Endothelial cell (in vitro differentiated cells): ENCODE measurements at regions not wholly inside any gene's neighbourhood (a gene's known extent, or its start where the extent isn't known, plus 50 kb on each side); places are given as distances from the start of the nearest gene placed in this dataset.
"Not testable (repeated sequence)": the region's sequence is repeated elsewhere in the genome, so short reads cannot be mapped to it uniquely, and the experiment has no call there.

Experiments used
- DNase-seq: peaks from one replicate; pipeline ENCODE4 v3.0.0; 2021; ENCODE audit warnings: low spot score
- H3K27ac Mint-ChIP-seq: one replicate; pipeline ENCODE4 v1.8.0; 2021; ENCODE audit warnings: mixed read lengths, inconsistent platforms; ENCODE audit not compliant: unreplicated experiment
- H3K27me3 Mint-ChIP-seq: one replicate; pipeline ENCODE4 v1.8.0; 2021; ENCODE audit warnings: mild to moderate bottlenecking, moderate library complexity, mixed read lengths, inconsistent platforms; ENCODE audit not compliant: unreplicated experiment
- H3K36me3 Mint-ChIP-seq: one replicate; pipeline ENCODE4 v1.8.0; 2021; ENCODE audit warnings: mild to moderate bottlenecking, low read depth, mixed read lengths, inconsistent platforms; ENCODE audit not compliant: unreplicated experiment
- H3K4me1 Mint-ChIP-seq: one replicate; pipeline ENCODE4 v1.8.0; 2021; ENCODE audit warnings: mild to moderate bottlenecking, mixed read lengths, inconsistent platforms; ENCODE audit not compliant: unreplicated experiment
- H3K4me3 Mint-ChIP-seq: one replicate; pipeline ENCODE4 v1.8.0; 2021; ENCODE audit warnings: mild to moderate bottlenecking, mixed read lengths, inconsistent platforms; ENCODE audit not compliant: unreplicated experiment
- H3K9me3 Mint-ChIP-seq: one replicate; pipeline ENCODE4 v1.8.0; 2021; ENCODE audit warnings: mixed read lengths, inconsistent platforms; ENCODE audit not compliant: unreplicated experiment
- TF ChIP-seq, protein P1 (sequence below): fragments of 200-600 bp; sonication (generic); IDR thresholded peaks from one replicate; pipeline ENCODE4 v1.5.0; 2021; ENCODE audit warnings: antibody characterized with exemption; ENCODE audit not compliant: unreplicated experiment

DNA sequence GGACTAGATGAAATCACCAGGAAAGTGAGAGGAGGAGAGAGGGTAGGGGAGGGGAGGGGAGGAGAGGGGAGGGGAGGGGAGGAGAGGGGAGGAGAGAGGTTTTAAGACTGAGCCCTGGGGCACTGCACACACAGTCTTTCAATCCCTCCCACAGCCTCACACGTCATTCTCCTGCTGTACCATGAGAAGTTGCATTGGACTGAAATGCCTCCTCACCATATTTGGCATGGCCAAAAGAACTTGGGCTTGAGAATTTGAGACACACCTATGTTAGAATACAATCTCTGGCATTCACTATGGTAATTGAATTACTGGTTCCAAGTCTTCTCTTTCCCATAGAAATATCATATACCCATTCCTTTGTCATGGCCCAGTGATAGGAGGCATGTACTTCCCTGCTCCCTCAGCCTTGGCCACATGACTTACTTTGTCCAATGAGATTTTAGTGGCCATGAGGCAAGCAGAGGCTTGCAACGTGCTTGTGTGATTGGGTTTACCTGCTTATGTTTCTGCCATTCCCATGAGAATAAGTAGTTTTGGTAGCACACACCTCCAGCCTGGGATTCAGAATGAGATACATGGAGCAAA, 133.3 kb upstream of the SMARCA2 start:
- H3K27ac Mint-ChIP-seq, result no peak overlapping the region
- no peaks in the 10 kb centered on the region for H3K36me3 Mint-ChIP-seq
- H3K9me3 Mint-ChIP-seq, result no peaks in the 10 kb centered on the region
- TF ChIP-seq, protein P1, sequence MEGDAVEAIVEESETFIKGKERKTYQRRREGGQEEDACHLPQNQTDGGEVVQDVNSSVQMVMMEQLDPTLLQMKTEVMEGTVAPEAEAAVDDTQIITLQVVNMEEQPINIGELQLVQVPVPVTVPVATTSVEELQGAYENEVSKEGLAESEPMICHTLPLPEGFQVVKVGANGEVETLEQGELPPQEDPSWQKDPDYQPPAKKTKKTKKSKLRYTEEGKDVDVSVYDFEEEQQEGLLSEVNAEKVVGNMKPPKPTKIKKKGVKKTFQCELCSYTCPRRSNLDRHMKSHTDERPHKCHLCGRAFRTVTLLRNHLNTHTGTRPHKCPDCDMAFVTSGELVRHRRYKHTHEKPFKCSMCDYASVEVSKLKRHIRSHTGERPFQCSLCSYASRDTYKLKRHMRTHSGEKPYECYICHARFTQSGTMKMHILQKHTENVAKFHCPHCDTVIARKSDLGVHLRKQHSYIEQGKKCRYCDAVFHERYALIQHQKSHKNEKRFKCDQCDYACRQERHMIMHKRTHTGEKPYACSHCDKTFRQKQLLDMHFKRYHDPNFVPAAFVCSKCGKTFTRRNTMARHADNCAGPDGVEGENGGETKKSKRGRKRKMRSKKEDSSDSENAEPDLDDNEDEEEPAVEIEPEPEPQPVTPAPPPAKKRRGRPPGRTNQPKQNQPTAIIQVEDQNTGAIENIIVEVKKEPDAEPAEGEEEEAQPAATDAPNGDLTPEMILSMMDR, result no peak
- H3K4me1 Mint-ChIP-seq, result no peaks in the 10 kb centered on the region
- H3K27me3 Mint-ChIP-seq, result no peaks in the 10 kb centered on the region
- no peak overlapping the region for H3K4me3 Mint-ChIP-seq
- DNase-seq, result no peak

DNA sequence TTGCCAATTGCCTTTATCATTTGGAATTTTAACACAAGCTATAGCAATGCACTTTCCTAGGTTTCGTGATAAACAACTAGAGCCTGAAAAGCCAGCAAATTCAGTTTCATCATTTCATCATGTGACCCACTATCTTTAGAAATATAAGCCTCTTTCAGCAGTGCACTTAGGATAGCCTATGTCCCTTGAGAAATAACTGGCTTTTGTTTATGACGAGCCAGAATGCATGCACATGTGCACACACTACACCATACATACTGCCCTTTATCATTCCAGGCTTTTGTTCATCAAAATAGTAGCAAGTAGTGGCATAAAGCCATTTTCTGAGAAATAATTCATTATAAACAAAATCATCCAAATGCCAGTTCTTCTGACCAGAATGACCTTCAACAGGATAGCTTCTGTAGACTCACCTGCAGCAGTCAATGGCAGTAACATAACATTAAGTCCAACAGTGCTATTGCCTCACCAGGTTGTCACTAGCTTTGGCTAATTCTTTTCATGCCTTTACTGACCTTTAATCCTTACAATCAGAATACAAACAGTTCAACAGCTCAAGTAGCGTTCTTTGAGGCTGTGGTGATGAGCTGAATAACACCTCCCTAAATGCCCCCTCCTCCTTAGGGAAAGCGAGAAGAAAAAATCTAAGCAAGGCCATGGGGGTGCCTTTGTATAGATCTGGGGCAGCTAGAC, 132.3 kb upstream of the SMARCA2 start:
- Mint-ChIP-seq H3K4me3 (no peak overlapping the region), H3K36me3 (no peaks in the 10 kb centered on the region)
- TF ChIP-seq, protein P1, result no peak

DNA sequence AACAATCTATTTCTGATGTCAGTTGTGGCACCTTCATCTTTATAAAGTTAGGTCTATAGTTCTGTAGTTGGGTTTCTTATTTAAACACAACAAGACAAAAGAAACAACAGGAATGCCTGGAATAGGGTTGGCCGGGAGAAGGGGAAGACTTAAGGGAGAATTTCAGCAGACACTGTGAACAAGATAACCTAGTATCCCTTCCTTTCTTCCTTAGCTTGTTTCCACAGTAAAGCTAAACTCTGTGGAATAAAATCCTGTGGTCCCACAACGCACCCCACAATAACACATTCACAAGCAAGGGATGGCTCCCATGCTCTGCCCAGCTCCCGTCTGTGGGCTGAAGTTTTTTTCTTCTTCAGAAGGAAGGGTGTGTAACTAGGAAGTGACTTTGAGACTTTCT, 124.9 kb upstream of the SMARCA2 start:
- Mint-ChIP-seq H3K4me1 (no peaks in the 10 kb centered on the region), H3K9me3 (no peaks in the 10 kb centered on the region), H3K27me3 (peaks cover 1% of the 10 kb centered on the region), H3K4me3 (no peak overlapping the region), H3K36me3 (no peaks in the 10 kb centered on the region), H3K27ac (no peak overlapping the region)
- TF ChIP-seq, protein P1, result no peak
- no peak for DNase-seq

More for the DNA sequence above, 132.3 kb upstream of the SMARCA2 start:
- no peak for DNase-seq
- H3K27me3 Mint-ChIP-seq, result no peaks in the 10 kb centered on the region
- no peaks in the 10 kb centered on the region for H3K9me3 Mint-ChIP-seq
- H3K27ac Mint-ChIP-seq, result no peak overlapping the region
- H3K4me1 Mint-ChIP-seq, result no peaks in the 10 kb centered on the region

DNA sequence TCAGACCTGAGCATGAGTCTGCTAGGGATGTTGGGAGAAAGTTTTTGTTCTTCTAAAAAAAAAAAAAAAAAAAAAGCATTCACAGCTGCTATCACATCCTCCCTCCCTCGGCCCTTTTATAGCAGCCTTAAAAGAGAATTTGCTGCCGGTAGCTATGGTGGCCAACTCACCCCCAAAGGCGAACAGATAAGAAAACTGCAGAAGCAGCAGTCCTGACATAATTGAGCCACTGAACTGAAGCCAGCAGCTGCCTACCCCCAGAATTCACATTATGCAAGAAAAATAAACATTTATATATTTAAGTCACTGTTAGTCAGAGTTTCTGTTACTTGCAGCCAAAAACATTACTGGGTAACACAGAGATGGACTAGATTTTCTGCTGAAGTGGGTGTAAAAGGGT, 124.3 kb upstream of the SMARCA2 start:
- H3K4me3 Mint-ChIP-seq, result no peak overlapping the region
- no peaks in the 10 kb centered on the region for H3K36me3 Mint-ChIP-seq
- no peaks in the 10 kb centered on the region for H3K9me3 Mint-ChIP-seq
- peaks cover 1% of the 10 kb centered on the region for H3K27me3 Mint-ChIP-seq
- no peaks in the 10 kb centered on the region for H3K4me1 Mint-ChIP-seq
- no peak for DNase-seq
- TF ChIP-seq, protein P1, result no peak
- no peak overlapping the region for H3K27ac Mint-ChIP-seq

DNA sequence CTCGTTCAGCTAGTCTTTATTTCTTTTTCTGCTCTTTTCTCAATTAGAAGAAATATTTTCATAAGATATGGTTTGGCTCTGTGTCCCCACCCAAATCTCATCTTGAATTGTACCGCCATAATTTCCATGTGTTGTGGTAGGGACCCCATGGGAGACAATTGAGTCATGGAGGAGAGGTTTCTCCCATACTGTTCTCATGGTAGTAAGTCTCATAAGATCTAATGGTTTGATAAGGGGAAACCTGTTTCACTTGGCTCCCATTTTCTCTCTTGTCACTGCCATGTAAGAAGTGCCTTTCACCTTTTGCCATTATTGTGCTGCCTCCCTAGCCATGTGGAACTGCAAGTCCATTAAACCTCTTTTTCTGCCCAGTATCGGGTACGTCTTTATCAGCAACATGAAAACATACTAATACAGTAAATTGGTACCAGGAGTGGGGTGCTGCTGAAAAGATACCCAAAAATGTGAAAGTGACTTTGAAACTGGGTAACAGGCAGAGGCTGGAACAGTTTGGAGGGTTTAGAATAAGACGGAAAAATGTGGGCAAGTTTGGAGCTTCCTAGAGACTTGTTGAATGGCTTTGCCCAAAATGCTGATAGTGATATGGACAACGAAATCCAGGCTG, 112.0 kb upstream of the SMARCA2 start:
- H3K9me3 Mint-ChIP-seq, result peaks cover 12% of the 10 kb centered on the region

More for the DNA sequence above, 112.0 kb upstream of the SMARCA2 start:
- DNase-seq, H3K4me3 Mint-ChIP-seq, H3K4me1 Mint-ChIP-seq, H3K27me3 Mint-ChIP-seq, H3K27ac Mint-ChIP-seq, H3K36me3 Mint-ChIP-seq: not testable (repeated sequence)
